ENCODE measurements at regions not wholly inside any gene's neighbourhood (a gene's known extent, or its start where the extent isn't known, plus 50 kb on each side); places are given as distances from the start of the nearest gene placed in this dataset.

DNA sequence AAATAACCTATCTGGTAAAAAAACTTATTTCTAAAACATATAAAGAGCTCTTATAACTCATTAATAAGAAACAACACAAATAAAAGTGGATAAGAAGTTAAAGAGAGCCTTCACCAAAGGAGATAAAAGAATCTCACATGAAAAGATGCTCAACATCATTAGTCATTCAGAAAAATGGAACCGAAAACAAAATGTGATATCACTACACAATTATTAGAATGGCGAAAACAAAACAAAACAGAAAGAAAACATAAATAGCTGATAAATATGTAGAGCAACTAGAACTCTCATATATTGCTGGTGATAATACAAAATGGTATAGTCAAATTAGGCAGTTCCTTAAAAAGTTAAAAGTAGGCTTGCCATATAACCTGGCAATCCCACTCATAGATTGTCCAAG is 1109.3 kb downstream of the PLA2G4A start:
- Histone ChIP-seq H3K9me3 (ENCODE audit: low read length) (no peaks in the 10 kb centered on the region), H3K9me2 (ENCODE audit: insufficient read depth, low read length) (no peaks in the 10 kb centered on the region), H3F3A (ENCODE audit: insufficient read depth, low read length, poor library complexity, severe bottlenecking) (no peaks in the 10 kb centered on the region), H4K20me1 (ENCODE audit: insufficient read depth) (no peaks in the 10 kb centered on the region), H3K36me3 (ENCODE audit: insufficient read depth, low read length) (no peaks in the 10 kb centered on the region), H3K27me3 (ENCODE audit: insufficient read depth, low read depth, low read length) (no peaks in the 10 kb centered on the region), H3K79me2 (replicated peaks; ENCODE audit: insufficient read depth, low read length) (no peaks in the 10 kb centered on the region), H3K27ac (ENCODE audit: low read length) (no peak overlapping the region), H3K4me2 (ENCODE audit: low read length) (no peak overlapping the region), H3K4me3 (ENCODE audit: low read length) (no peak overlapping the region), H2AFZ (ENCODE audit: low read depth, low read length) (no peak overlapping the region), H3K9ac (ENCODE audit: low read length) (no peak overlapping the region)
- TF ChIP-seq, protein P1, sequence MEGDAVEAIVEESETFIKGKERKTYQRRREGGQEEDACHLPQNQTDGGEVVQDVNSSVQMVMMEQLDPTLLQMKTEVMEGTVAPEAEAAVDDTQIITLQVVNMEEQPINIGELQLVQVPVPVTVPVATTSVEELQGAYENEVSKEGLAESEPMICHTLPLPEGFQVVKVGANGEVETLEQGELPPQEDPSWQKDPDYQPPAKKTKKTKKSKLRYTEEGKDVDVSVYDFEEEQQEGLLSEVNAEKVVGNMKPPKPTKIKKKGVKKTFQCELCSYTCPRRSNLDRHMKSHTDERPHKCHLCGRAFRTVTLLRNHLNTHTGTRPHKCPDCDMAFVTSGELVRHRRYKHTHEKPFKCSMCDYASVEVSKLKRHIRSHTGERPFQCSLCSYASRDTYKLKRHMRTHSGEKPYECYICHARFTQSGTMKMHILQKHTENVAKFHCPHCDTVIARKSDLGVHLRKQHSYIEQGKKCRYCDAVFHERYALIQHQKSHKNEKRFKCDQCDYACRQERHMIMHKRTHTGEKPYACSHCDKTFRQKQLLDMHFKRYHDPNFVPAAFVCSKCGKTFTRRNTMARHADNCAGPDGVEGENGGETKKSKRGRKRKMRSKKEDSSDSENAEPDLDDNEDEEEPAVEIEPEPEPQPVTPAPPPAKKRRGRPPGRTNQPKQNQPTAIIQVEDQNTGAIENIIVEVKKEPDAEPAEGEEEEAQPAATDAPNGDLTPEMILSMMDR (IDR thresholded peaks at IDR 0.05; ENCODE audit: poor library complexity, severe bottlenecking) = no peak
- TF ChIP-seq EP300 (conservative IDR thresholded peaks at IDR 0.05; ENCODE audit: poor library complexity, severe bottlenecking) (no peak), MXI1 (conservative IDR thresholded peaks at IDR 0.05; ENCODE audit: poor library complexity, severe bottlenecking) (no peak), POLR2AphosphoS5 (IDR thresholded peaks at IDR 0.05) (no peak), SMC3 (conservative IDR thresholded peaks at IDR 0.05; ENCODE audit: poor library complexity) (no peak), RAD21 (conservative IDR thresholded peaks at IDR 0.05) (no peak), EZH2 (IDR thresholded peaks at IDR 0.05; ENCODE audit: borderline replicate concordance, insufficient read depth, low read length, poor library complexity, severe bottlenecking) (no peak), TAF1 (IDR thresholded peaks at IDR 0.05; ENCODE audit: low read depth) (no peak), REST (IDR thresholded peaks at IDR 0.05; ENCODE audit: borderline replicate concordance) (no peak)

- H3K9me3 ChIP-seq (ENCODE audit: low read length) = no peaks in the 10 kb centered on the region
- no peaks in the 10 kb centered on the region for H3K79me2 ChIP-seq (replicated peaks; ENCODE audit: insufficient read depth, low read length)
- H4K20me1 ChIP-seq (ENCODE audit: insufficient read depth) = no peaks in the 10 kb centered on the region
- H3K9me2 ChIP-seq (ENCODE audit: insufficient read depth, low read length) = no peaks in the 10 kb centered on the region
- H3K4me3 ChIP-seq (ENCODE audit: low read length) = no peak overlapping the region
- no peak overlapping the region for H2AFZ ChIP-seq (ENCODE audit: low read depth, low read length)
- no peak for TF ChIP-seq RAD21 (conservative IDR thresholded peaks at IDR 0.05)
- TF ChIP-seq MXI1 (conservative IDR thresholded peaks at IDR 0.05; ENCODE audit: poor library complexity, severe bottlenecking) = no peak
- TF ChIP-seq EZH2 (IDR thresholded peaks at IDR 0.05; ENCODE audit: borderline replicate concordance, insufficient read depth, low read length, poor library complexity, severe bottlenecking) = no peak
- TF ChIP-seq, protein P1 (IDR thresholded peaks at IDR 0.05; ENCODE audit: poor library complexity, severe bottlenecking) = no peak
- no peak for TF ChIP-seq TAF1 (IDR thresholded peaks at IDR 0.05; ENCODE audit: low read depth)
- TF ChIP-seq POLR2AphosphoS5 (IDR thresholded peaks at IDR 0.05) = no peak
- TF ChIP-seq EP300 (conservative IDR thresholded peaks at IDR 0.05; ENCODE audit: poor library complexity, severe bottlenecking) = no peak
- TF ChIP-seq SMC3 (conservative IDR thresholded peaks at IDR 0.05; ENCODE audit: poor library complexity) = no peak
- TF ChIP-seq REST (IDR thresholded peaks at IDR 0.05; ENCODE audit: borderline replicate concordance) = no peak
- H3K36me3 ChIP-seq (ENCODE audit: insufficient read depth, low read length) = no peaks in the 10 kb centered on the region
- no peaks in the 10 kb centered on the region for H3F3A ChIP-seq (ENCODE audit: insufficient read depth, low read length, poor library complexity, severe bottlenecking)
- H3K9ac ChIP-seq (ENCODE audit: low read length) = no peak overlapping the region
- H3K27me3 ChIP-seq (ENCODE audit: insufficient read depth, low read depth, low read length) = no peaks in the 10 kb centered on the region
- no peak overlapping the region for H3K27ac ChIP-seq (ENCODE audit: low read length)
- no peak overlapping the region for H3K4me2 ChIP-seq (ENCODE audit: low read length)
These were observed 1114.2 kb downstream of the PLA2G4A start for GRCh38 chr1:187942986-187943385.
